NOMO-1 treated with DMSO at 0.1 percent for 48 hours (cell line): ENCODE measurements at regions not wholly inside any gene's neighbourhood (a gene's known extent, or its start where the extent isn't known, plus 50 kb on each side); places are given as distances from the start of the nearest gene placed in this dataset.
A peak's percentile ranks its signal among the peaks of the same experiment; 100 is the strongest.
"Not testable (repeated sequence)": the region's sequence is repeated elsewhere in the genome, so short reads cannot be mapped to it uniquely, and the experiment has no call there.

ENCODE experiments used
- DNase-seq: peaks from one replicate; lab custom pipeline; 2025; ENCODE audit not compliant: unreplicated experiment; lab: John Stamatoyannopoulos, UW

- DNase-seq, result not testable (repeated sequence)
These were observed 133.1 kb downstream of the CENPC start for GRCh38 chr4:67412153-67412712.

- DNase-seq, result no peak
These were observed 142.0 kb downstream of the CENPC start for GRCh38 chr4:67403342-67403741.

GRCh38 chr4:67401902-67402301 lies 143.4 kb downstream of the CENPC start:
- DNase-seq, result no peak

- DNase-seq, result no peak
These were observed 147.4 kb downstream of the CENPC start for GRCh38 chr4:67397931-67398330.

- no peak for DNase-seq
These were observed 148.3 kb downstream of the CENPC start for GRCh38 chr4:67397031-67397430.

GRCh38 chr4:67396008-67396407 lies 149.3 kb downstream of the CENPC start:
- DNase-seq, result no peak

GRCh38 chr4:67394879-67395278 lies 150.4 kb downstream of the CENPC start:
- no peak for DNase-seq

- peak; percentile 8 for DNase-seq
These were observed 151.5 kb downstream of the CENPC start for GRCh38 chr4:67393699-67394281.

- no peak for DNase-seq
These were observed 152.3 kb downstream of the CENPC start for GRCh38 chr4:67393007-67393406.

- DNase-seq, result not testable (repeated sequence)
These were observed 163.9 kb downstream of the CENPC start for GRCh38 chr4:67381406-67381804.

GRCh38 chr4:67380702-67381405 lies 164.4 kb downstream of the CENPC start:
- not testable (repeated sequence) for DNase-seq

- DNase-seq, result no peak
These were observed 165.1 kb downstream of the CENPC start for GRCh38 chr4:67380154-67380553.

- DNase-seq, result no peak
These were observed 170.0 kb downstream of the CENPC start for GRCh38 chr4:67375291-67375690.

GRCh38 chr4:67371615-67372014 lies 173.7 kb downstream of the CENPC start:
- DNase-seq, result no peak

GRCh38 chr4:67366311-67366861 lies 178.9 kb downstream of the CENPC start:
- no peak for DNase-seq

GRCh38 chr4:67365661-67366245 lies 179.6 kb downstream of the CENPC start:
- DNase-seq, result no peak

- no peak for DNase-seq
These were observed 189.5 kb downstream of the CENPC start for GRCh38 chr4:67355806-67356205.

GRCh38 chr4:67346654-67347053 lies 198.6 kb downstream of the CENPC start:
- DNase-seq, result no peak

- no peak for DNase-seq
These were observed 200.5 kb downstream of the CENPC start for GRCh38 chr4:67344594-67345380.

- no peak for DNase-seq
These were observed 202.1 kb downstream of the CENPC start for GRCh38 chr4:67343199-67343598.

GRCh38 chr4:67342291-67342690 lies 203.0 kb downstream of the CENPC start:
- peak; percentile 41 for DNase-seq
